Urothelium cell line (cell line): ENCODE measurements at regions not wholly inside any gene's neighbourhood (a gene's known extent, or its start where the extent isn't known, plus 50 kb on each side); places are given as distances from the start of the nearest gene placed in this dataset.
"Not testable (repeated sequence)": the region's sequence is repeated elsewhere in the genome, so short reads cannot be mapped to it uniquely, and the experiment has no call there.

Experiments
- DNase-seq: peaks from one replicate; pipeline ENCODE4 v3.0.0; 2011; ENCODE audit warnings: low spot score, mixed read lengths
- FAIRE-seq: peaks from 2 replicates; lab custom pipeline; 2011; peaks lifted over from hg19 to GRCh38; lab: Jason Lieb, UNC

DNA sequence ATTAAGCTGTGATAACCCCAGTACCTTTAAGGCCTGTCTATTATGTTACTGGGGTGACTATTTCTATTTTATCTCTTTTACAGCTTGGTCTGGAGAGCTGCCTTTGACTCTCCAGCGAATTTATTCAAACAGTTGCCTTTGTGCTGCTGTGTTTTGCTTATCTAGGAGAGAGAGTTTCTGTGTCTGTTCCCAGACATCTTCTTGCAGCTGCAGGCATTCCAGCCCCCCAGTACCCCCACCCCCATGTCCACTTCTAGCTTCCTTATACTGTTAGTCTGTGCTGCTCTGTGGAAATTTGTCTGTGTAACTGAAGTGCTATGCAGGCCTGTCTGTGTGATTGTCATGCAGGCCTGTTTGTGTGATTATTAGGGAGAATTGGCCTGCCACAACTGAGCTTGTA, 713.7 kb upstream of the SEMA6D start:
- no peak for FAIRE-seq
- DNase-seq = no peak

DNA sequence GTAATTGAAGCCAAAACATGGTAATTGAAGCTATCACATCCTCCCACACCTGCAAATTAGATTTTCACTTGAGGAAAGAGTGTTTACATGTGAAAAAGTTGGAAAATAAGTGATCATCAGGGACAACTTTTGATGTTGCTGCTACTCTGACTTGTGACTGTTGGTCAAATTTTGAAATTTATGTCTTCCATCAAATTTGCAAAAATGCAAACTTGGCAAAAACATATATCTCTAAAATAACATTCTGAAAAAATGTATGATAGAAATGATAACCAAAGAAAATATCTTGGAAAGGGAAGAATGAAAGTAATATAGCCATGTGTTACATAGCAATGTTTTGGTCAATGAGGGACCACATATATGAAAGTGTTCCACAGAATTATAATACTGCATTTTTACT, 703.9 kb upstream of the SEMA6D start:
- DNase-seq (no peak), FAIRE-seq (no peak)

- DNase-seq (no peak), FAIRE-seq (no peak)
Measured at GRCh38 chr15:47027322-47027946, 689.9 kb upstream of the SEMA6D start.

GRCh38 chr15:47035475-47036406, 681.6 kb upstream of the SEMA6D start:
- no peak for DNase-seq
- no peak for FAIRE-seq

DNA sequence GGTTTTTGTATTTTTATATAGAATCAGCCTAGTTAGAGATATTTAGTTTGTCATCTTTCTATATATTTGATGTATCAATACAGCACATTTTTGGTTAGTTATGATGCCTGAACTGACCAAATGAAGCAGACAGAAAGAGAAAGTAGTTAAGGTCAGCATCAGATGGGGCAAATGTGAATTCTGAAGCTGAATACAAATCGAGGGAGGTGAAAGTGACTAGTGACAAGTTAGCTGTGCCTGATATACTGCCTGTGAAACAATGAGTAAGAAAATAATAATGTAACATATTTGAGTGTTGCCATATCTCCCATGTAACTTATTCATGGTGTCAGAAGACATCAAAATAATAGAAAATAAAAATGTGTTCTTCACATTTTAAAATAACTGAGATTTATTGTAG, 680.3 kb upstream of the SEMA6D start:
- no peak for DNase-seq
- FAIRE-seq = no peak

DNA sequence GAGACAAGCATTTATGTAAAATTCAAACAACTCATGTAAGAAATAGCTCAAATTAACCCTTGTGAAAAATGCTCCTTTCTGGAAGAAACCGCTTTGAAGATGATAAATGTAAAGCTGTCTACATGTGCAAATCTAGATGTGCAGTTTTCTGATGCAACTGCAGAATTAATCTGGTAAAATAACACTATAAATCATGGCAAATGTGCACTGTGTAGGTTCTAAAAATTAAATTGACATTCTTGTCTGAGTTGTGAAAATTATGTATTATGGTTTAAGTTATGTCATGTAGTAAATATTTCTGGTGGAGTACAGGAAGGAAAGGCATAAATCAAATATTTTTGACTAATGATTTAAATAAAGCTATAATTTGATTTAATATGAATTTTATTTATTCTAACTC, 678.1 kb upstream of the SEMA6D start:
- FAIRE-seq (no peak), DNase-seq (no peak)

GRCh38 chr15:47041301-47041700, 676.0 kb upstream of the SEMA6D start:
- FAIRE-seq = no peak
- DNase-seq = no peak

GRCh38 chr15:47047981-47048380, 669.3 kb upstream of the SEMA6D start:
- DNase-seq, FAIRE-seq: not testable (repeated sequence)

GRCh38 chr15:47066392-47066791, 650.9 kb upstream of the SEMA6D start:
- FAIRE-seq (no peak), DNase-seq (no peak)

GRCh38 chr15:47077846-47078245, 639.5 kb upstream of the SEMA6D start:
- not testable (repeated sequence) for DNase-seq, FAIRE-seq

GRCh38 chr15:47095833-47096232, 621.5 kb upstream of the SEMA6D start:
- FAIRE-seq = no peak
- peak; percentile 3 for DNase-seq

DNA sequence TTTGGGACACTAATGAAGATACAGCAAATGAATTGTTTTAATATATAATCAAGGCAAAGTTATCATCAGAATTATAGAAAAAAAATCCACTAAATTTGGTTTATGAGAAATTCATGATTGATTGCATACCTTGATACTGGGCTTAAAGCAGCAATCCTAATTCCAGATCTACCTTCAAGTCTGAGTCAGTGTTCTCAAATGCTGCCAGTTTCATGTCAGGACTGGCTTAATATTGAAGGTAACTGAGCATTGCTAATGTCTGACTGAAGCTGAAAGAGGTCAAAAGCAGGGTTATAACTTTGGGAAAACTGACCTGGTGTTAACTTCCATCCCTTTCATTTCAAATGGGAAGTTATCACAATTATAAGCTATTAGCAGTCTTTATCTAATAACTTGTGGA, 618.8 kb upstream of the SEMA6D start:
- FAIRE-seq, DNase-seq: not testable (repeated sequence)

DNA sequence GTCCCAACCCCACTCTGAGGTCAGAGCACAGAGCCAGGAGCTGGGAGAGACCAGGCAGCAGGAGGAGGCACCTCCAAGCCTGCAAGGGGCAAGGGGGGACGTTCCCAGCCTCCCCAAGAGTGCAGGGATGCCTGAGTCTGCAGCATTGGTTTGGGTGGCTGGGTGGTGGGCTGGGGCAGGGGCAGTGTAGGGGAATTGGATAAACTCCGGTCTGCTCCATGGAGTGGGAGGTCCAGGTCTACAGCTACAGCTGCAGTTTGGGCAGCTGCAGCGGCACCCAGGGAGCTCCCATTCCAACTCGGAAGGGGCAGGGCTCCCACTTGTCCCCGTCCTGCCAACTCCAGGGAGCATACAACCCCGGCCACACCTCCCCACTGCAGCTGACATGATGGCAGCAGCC, 617.5 kb upstream of the SEMA6D start:
- FAIRE-seq, DNase-seq: not testable (repeated sequence)

GRCh38 chr15:47108800-47109199, 608.5 kb upstream of the SEMA6D start:
- FAIRE-seq, DNase-seq: not testable (repeated sequence)

DNA sequence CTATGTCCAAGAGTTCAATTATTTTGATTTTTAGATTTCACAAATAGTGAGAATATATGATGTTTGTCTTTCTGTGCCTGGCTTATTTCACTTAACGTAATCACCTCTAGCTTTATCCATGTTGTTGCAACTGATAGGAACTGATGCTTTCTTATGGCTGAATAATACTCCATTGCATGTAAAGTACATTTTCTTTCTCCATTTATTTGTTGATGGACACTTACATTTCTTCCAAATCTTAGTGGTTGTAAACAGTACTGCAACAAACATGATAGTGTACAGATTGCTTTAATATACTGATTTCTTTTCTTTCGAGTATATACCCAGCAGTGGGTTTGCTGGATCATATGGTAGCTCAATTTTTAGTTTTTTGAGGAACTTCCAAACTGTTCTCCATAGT, 600.6 kb upstream of the SEMA6D start:
- no peak for DNase-seq
- no peak for FAIRE-seq

DNA sequence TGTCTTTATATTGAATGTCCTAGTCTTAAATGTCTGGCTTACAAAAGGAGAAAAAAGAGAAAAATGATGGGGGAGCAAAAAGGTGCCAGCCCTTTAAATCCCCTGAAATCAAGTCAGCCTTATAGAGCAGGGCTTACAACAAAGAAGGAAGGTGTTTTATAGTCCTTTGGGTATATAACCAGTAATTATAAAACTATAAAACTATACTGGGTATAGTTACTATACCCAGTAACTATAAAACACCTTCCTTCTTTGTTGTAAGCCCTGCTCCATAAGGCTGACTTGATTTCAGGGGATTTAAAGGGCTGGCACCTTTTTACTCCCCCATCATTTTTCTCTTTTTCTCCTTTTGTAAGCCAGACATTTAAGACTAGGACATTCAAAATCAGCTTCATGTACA, 598.0 kb upstream of the SEMA6D start:
- FAIRE-seq (no peak), DNase-seq (no peak)

DNA sequence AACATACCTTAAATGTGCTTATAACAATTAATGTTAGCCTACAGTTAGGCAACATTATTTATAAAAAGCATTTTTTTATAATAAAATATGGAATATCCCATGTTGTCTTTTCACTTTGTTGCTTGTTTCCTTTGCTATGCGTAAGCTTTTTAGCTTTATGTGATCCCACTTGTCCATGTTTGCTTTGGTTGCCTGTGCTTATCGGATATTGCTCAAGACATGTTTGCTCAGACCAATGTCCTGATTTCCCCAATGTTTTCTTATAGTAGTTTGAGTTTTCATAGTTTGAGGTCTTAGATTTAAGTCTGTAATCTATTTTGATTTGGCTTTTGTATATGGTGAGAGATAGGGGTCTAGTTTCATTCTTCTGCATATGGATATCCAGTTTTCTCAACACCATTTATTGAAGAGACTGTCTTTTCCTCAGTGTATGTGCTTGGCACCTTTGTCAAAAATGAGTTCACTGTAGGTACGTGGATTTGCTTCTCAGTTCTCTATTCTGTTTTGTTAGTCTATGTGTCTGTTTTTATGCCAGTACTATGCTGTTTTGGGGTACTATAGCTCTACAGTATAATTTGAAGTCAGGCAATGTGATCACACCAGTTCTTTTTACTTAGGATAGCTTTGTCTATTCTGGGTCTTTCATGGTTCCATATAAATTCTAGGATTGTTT, 592.7 kb upstream of the SEMA6D start:
- FAIRE-seq = no peak
- no peak for DNase-seq

DNA sequence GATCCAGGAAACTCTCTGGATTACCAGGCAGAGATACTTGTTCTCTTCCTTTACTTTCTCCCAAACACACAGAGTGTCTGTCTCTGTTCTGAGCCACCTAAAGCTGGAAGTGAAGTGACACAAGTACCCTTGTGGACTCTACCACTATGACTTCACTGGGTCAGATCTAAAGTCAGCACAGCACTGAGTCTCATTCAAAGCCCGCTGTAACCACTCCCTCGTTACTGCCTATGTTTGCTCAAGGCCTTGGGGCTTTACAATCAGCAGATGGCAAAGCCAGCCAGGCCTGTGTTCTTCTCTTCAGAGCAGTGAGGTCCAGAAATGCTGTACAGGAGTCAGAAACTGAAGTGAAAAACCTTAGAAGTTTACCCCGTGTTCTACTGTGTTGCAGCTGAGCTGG, 588.3 kb upstream of the SEMA6D start:
- FAIRE-seq (no peak), DNase-seq (no peak)

GRCh38 chr15:47131450-47131849, 585.9 kb upstream of the SEMA6D start:
- FAIRE-seq, DNase-seq: not testable (repeated sequence)

- DNase-seq = no peak
- no peak for FAIRE-seq
Measured at GRCh38 chr15:47135267-47135666, 582.0 kb upstream of the SEMA6D start.

DNA sequence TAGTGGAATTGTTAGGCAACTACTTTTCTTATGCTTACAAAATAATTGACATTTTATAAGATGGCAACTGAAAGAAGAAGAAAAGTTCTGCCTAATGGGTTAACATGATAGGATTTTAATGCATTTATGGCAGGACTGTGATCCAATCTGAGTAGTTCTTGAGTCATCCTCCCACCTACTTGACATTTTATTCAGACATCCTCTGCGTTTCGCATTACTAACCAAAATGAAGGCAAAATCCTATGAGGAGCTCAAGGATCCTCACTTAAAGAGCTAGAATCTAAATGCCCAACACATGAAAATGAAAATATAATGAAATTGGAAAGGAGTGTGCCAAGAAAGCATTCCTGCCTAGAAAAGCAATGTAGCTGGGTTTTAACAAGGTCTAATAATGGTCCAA, 581.1 kb upstream of the SEMA6D start:
- FAIRE-seq (no peak), DNase-seq (no peak)

DNA sequence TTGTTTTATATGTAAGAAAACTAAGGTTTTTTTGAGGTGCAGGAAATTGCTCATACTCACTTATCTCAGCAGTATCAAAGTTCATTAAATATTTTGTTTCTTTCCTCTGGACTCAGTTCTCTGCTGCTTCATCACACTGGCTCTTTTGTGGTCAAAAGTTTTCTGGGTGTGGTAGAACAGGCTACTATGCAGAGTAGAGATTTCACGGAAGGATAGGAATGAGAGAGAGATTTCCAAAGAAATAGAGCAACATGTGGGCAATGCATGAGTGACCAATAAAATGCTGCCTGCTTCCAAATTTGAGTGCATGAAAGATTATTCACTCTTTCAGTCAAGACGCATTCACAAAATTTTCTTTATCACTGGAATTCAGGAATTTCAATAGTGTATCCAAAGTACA, 577.3 kb upstream of the SEMA6D start:
- DNase-seq (no peak), FAIRE-seq (no peak)
